Rectal smooth muscle tissue (tissue), 1 donor: ENCODE measurements at regions not wholly inside any gene's neighbourhood (a gene's known extent, or its start where the extent isn't known, plus 50 kb on each side); places are given as distances from the start of the nearest gene placed in this dataset.

ENCODE experiments used
- H3K27ac ChIP-seq: one replicate; pipeline ENCODE4 v1.7.0; 2013; ENCODE audit warnings: low read depth, low read length, inconsistent platforms
- H3K27me3 ChIP-seq: one replicate; pipeline ENCODE4 v1.7.0; 2013; ENCODE audit warnings: low read length; ENCODE audit not compliant: control insufficient read depth, insufficient read depth
- H3K36me3 ChIP-seq: one replicate; pipeline ENCODE4 v1.7.0; 2013; ENCODE audit warnings: low read length; ENCODE audit not compliant: control insufficient read depth, insufficient read depth
- H3K4me1 ChIP-seq: one replicate; pipeline ENCODE4 v1.7.0; 2013; ENCODE audit warnings: low read length; ENCODE audit not compliant: control insufficient read depth, insufficient read depth
- H3K4me3 ChIP-seq: one replicate; pipeline ENCODE4 v1.7.0; 2013; ENCODE audit warnings: low read length
- H3K9ac ChIP-seq: one replicate; pipeline ENCODE4 v1.7.0; 2013; ENCODE audit warnings: low read length

- Histone ChIP-seq H3K4me3 (no peak overlapping the region), H3K4me1 (no peaks in the 10 kb centered on the region), H3K36me3 (no peaks in the 10 kb centered on the region), H3K27me3 (no peaks in the 10 kb centered on the region), H3K9ac (no peak overlapping the region), H3K27ac (no peak overlapping the region)
These were observed 108.5 kb downstream of the MAF start for GRCh38 chr16:79492036-79492435.

- Histone ChIP-seq H3K4me1 (no peaks in the 10 kb centered on the region), H3K36me3 (no peaks in the 10 kb centered on the region), H3K4me3 (no peak overlapping the region), H3K27ac (no peak overlapping the region), H3K27me3 (no peaks in the 10 kb centered on the region), H3K9ac (no peak overlapping the region)
These were observed 115.5 kb downstream of the MAF start for GRCh38 chr16:79485020-79485419.

GRCh38 chr16:79484237-79484636 lies 116.3 kb downstream of the MAF start:
- Histone ChIP-seq H3K4me1 (no peaks in the 10 kb centered on the region), H3K27me3 (no peaks in the 10 kb centered on the region), H3K27ac (no peak overlapping the region), H3K9ac (no peak overlapping the region), H3K4me3 (no peak overlapping the region), H3K36me3 (no peaks in the 10 kb centered on the region)

- Histone ChIP-seq H3K27ac (no peak overlapping the region), H3K27me3 (no peaks in the 10 kb centered on the region), H3K9ac (no peak overlapping the region), H3K36me3 (no peaks in the 10 kb centered on the region), H3K4me1 (no peaks in the 10 kb centered on the region), H3K4me3 (no peak overlapping the region)
These were observed 117.2 kb downstream of the MAF start for GRCh38 chr16:79483336-79483735.

GRCh38 chr16:79482011-79482410 lies 118.5 kb downstream of the MAF start:
- Histone ChIP-seq H3K27me3 (no peaks in the 10 kb centered on the region), H3K4me1 (no peaks in the 10 kb centered on the region), H3K27ac (no peak overlapping the region), H3K36me3 (no peaks in the 10 kb centered on the region), H3K9ac (no peak overlapping the region), H3K4me3 (no peak overlapping the region)

- no peaks in the 10 kb centered on the region for H3K27me3 ChIP-seq
- H3K9ac ChIP-seq = no peak overlapping the region
- no peaks in the 10 kb centered on the region for H3K36me3 ChIP-seq
- no peak overlapping the region for H3K27ac ChIP-seq
- H3K4me3 ChIP-seq = no peak overlapping the region
- H3K4me1 ChIP-seq = no peaks in the 10 kb centered on the region
These were observed 119.6 kb downstream of the MAF start for GRCh38 chr16:79480929-79481328.

GRCh38 chr16:79480056-79480455 lies 120.5 kb downstream of the MAF start:
- H3K9ac ChIP-seq = no peak overlapping the region
- H3K4me3 ChIP-seq = no peak overlapping the region
- no peaks in the 10 kb centered on the region for H3K4me1 ChIP-seq
- H3K36me3 ChIP-seq = no peaks in the 10 kb centered on the region
- no peak overlapping the region for H3K27ac ChIP-seq
- no peaks in the 10 kb centered on the region for H3K27me3 ChIP-seq

- Histone ChIP-seq H3K27ac (no peak overlapping the region), H3K27me3 (no peaks in the 10 kb centered on the region), H3K36me3 (no peaks in the 10 kb centered on the region), H3K9ac (no peak overlapping the region), H3K4me3 (no peak overlapping the region), H3K4me1 (no peaks in the 10 kb centered on the region)
These were observed 124.0 kb downstream of the MAF start for GRCh38 chr16:79476580-79476979.

- H3K9ac ChIP-seq = no peak overlapping the region
- H3K4me1 ChIP-seq = no peaks in the 10 kb centered on the region
- no peak overlapping the region for H3K27ac ChIP-seq
- H3K36me3 ChIP-seq = no peaks in the 10 kb centered on the region
- no peaks in the 10 kb centered on the region for H3K27me3 ChIP-seq
- no peak overlapping the region for H3K4me3 ChIP-seq
These were observed 124.7 kb downstream of the MAF start for GRCh38 chr16:79475841-79476240.

GRCh38 chr16:79473456-79473855 lies 127.1 kb downstream of the MAF start:
- Histone ChIP-seq H3K27me3 (no peaks in the 10 kb centered on the region), H3K4me1 (no peaks in the 10 kb centered on the region), H3K36me3 (no peaks in the 10 kb centered on the region), H3K4me3 (no peak overlapping the region), H3K27ac (no peak overlapping the region), H3K9ac (no peak overlapping the region)

- no peak overlapping the region for H3K4me3 ChIP-seq
- H3K4me1 ChIP-seq = no peaks in the 10 kb centered on the region
- no peak overlapping the region for H3K9ac ChIP-seq
- no peaks in the 10 kb centered on the region for H3K27me3 ChIP-seq
- H3K36me3 ChIP-seq = no peaks in the 10 kb centered on the region
- H3K27ac ChIP-seq = no peak overlapping the region
These were observed 128.1 kb downstream of the MAF start for GRCh38 chr16:79472426-79472825.

GRCh38 chr16:79469999-79470398 lies 130.5 kb downstream of the MAF start:
- H3K36me3 ChIP-seq = no peaks in the 10 kb centered on the region
- H3K27me3 ChIP-seq = no peaks in the 10 kb centered on the region
- H3K27ac ChIP-seq = no peak overlapping the region
- no peaks in the 10 kb centered on the region for H3K4me1 ChIP-seq
- H3K4me3 ChIP-seq = no peak overlapping the region
- no peak overlapping the region for H3K9ac ChIP-seq

- no peak overlapping the region for H3K9ac ChIP-seq
- H3K36me3 ChIP-seq = no peaks in the 10 kb centered on the region
- H3K27me3 ChIP-seq = no peaks in the 10 kb centered on the region
- no peak overlapping the region for H3K27ac ChIP-seq
- H3K4me3 ChIP-seq = no peak overlapping the region
- no peaks in the 10 kb centered on the region for H3K4me1 ChIP-seq
These were observed 131.9 kb downstream of the MAF start for GRCh38 chr16:79468631-79469030.
